ENCODE measurements at regions not wholly inside any gene's neighbourhood (a gene's known extent, or its start where the extent isn't known, plus 50 kb on each side); places are given as distances from the start of the nearest gene placed in this dataset.
"Not testable (repeated sequence)": the region's sequence is repeated elsewhere in the genome, so short reads cannot be mapped to it uniquely, and the experiment has no call there.

DNA sequence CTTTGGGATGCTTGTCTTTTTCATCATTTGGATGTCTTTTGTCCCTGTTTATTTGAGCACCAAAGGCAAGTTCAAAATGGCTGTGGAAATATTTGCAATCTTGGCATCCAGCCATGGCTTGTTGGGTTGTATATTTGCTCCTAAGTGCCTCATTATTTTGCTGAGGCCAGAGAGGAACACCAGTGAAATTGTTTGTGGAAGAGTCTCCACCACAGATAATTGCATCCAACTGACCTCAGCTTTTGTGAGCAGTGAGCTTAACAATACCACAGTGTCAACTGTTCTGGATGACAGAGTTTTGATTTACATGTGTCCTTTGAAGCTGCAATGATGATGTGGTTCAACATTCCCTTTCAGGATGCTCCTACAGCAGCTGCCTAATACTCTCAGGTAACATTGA is 83.0 kb upstream of the KCNAB1 start:
- DNase-seq, result no peak
- H3K9me3 Mint-ChIP-seq, result no peaks in the 10 kb centered on the region
- H3K36me3 Mint-ChIP-seq (ENCODE audit: low read depth), result no peaks in the 10 kb centered on the region
- no peak overlapping the region for H3K27ac Mint-ChIP-seq
- H3K4me1 Mint-ChIP-seq (ENCODE audit: low read depth), result no peaks in the 10 kb centered on the region
- no peaks in the 10 kb centered on the region for H3K27me3 Mint-ChIP-seq
- H3K4me3 Mint-ChIP-seq, result no peak overlapping the region

DNA sequence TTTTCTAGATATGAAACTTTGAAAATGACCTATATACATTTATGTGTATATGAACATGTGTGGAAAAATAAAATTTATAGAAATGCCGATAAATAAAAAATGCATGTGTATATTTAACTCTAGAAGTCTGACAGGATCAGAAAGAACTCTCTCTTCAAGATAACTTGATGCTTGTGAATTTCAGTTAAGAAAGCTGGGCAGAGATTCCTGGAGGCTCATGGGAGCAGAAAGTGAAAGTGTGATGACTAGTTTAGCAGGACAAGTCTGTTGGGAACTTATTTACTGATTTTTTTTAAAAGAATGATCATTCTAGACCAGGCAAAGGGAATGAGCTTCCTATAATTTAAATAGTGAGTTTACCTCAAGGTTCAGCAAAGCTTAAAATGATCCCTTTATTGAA is 81.5 kb upstream of the KCNAB1 start:
- Mint-ChIP-seq H3K4me3 (no peak overlapping the region), H3K27me3 (peaks cover 4% of the 10 kb centered on the region), H3K4me1 (ENCODE audit: low read depth) (no peaks in the 10 kb centered on the region), H3K9me3 (no peaks in the 10 kb centered on the region), H3K27ac (no peak overlapping the region), H3K36me3 (ENCODE audit: low read depth) (no peaks in the 10 kb centered on the region)
- no peak for DNase-seq

GRCh38 chr3:156040041-156040440 is 80.3 kb upstream of the KCNAB1 start:
- H3K27ac Mint-ChIP-seq, result no peak overlapping the region
- no peaks in the 10 kb centered on the region for H3K9me3 Mint-ChIP-seq
- H3K36me3 Mint-ChIP-seq (ENCODE audit: low read depth), result no peaks in the 10 kb centered on the region
- H3K4me3 Mint-ChIP-seq, result no peak overlapping the region
- no peak for DNase-seq
- H3K27me3 Mint-ChIP-seq, result peaks cover 8% of the 10 kb centered on the region
- no peaks in the 10 kb centered on the region for H3K4me1 Mint-ChIP-seq (ENCODE audit: low read depth)

- H3K27ac Mint-ChIP-seq; DNase-seq; H3K4me1 Mint-ChIP-seq (ENCODE audit: low read depth); H3K36me3 Mint-ChIP-seq (ENCODE audit: low read depth); H3K4me3 Mint-ChIP-seq; H3K27me3 Mint-ChIP-seq; H3K9me3 Mint-ChIP-seq: not testable (repeated sequence)
These were observed 79.0 kb upstream of the KCNAB1 start for GRCh38 chr3:156041216-156041841.

DNA sequence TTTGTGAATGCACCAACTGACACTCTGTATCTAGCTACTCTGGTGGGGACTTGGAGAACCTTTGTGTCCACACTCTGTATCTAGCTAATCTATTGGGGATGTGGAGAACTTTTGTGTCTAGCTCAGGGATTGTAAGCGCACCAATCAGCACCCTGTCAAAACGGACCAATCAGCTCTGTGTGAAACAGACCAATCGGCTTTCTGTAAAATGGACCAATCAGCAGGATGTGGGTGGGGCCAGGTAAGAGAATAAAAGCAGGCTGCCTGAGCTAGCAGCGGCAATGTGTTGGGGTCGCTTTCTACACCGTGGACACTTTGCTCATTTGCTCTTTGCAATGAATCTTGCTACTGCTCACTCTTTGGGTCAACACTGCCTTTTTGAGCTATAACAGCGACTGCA is 78.5 kb upstream of the KCNAB1 start:
- H3K36me3 Mint-ChIP-seq (ENCODE audit: low read depth); H3K27me3 Mint-ChIP-seq; H3K9me3 Mint-ChIP-seq; DNase-seq; H3K4me3 Mint-ChIP-seq; H3K4me1 Mint-ChIP-seq (ENCODE audit: low read depth); H3K27ac Mint-ChIP-seq: not testable (repeated sequence)

GRCh38 chr3:156043832-156044633 is 76.3 kb upstream of the KCNAB1 start:
- peaks cover 16% of the 10 kb centered on the region for H3K27me3 Mint-ChIP-seq
- not testable (repeated sequence) for H3K36me3 Mint-ChIP-seq (ENCODE audit: low read depth); H3K4me3 Mint-ChIP-seq; H3K27ac Mint-ChIP-seq; H3K9me3 Mint-ChIP-seq; H3K4me1 Mint-ChIP-seq (ENCODE audit: low read depth)
- DNase-seq, result peak; percentile 72

GRCh38 chr3:156044634-156044975 is 75.8 kb upstream of the KCNAB1 start:
- DNase-seq, result no peak
- H3K36me3 Mint-ChIP-seq (ENCODE audit: low read depth), result no peaks in the 10 kb centered on the region
- H3K4me1 Mint-ChIP-seq (ENCODE audit: low read depth), result no peaks in the 10 kb centered on the region
- H3K27ac Mint-ChIP-seq, result no peak overlapping the region
- no peak overlapping the region for H3K4me3 Mint-ChIP-seq
- H3K9me3 Mint-ChIP-seq, result no peaks in the 10 kb centered on the region
- peaks cover 20% of the 10 kb centered on the region for H3K27me3 Mint-ChIP-seq

DNA sequence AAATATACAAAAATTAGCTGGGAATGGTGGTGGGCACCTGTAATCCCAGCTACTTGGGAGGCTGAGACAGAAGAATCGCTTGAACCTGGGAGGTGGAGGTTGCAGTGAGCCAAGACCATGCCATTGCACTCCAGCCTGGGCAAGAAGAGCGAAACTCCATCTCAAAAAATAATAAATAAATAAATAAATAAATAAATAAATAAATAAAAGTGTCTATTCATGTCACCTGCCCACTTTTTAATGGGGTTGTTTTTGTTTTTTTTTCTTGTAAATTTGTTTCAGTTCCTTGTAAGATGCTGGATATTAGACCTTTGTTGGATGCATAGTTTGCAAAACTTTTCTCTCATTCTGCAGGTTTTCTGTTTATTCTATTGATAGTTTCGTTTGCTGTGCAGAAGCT is 71.9 kb upstream of the KCNAB1 start:
- peaks cover 38% of the 10 kb centered on the region for H3K27me3 Mint-ChIP-seq
- not testable (repeated sequence) for H3K9me3 Mint-ChIP-seq; H3K27ac Mint-ChIP-seq; H3K36me3 Mint-ChIP-seq (ENCODE audit: low read depth); DNase-seq; H3K4me1 Mint-ChIP-seq (ENCODE audit: low read depth); H3K4me3 Mint-ChIP-seq

- peaks cover 36% of the 10 kb centered on the region for H3K27me3 Mint-ChIP-seq
- DNase-seq, result no peak
- H3K36me3 Mint-ChIP-seq (ENCODE audit: low read depth), result no peaks in the 10 kb centered on the region
- no peak overlapping the region for H3K27ac Mint-ChIP-seq
- no peaks in the 10 kb centered on the region for H3K9me3 Mint-ChIP-seq
- peaks cover 2% of the 10 kb centered on the region for H3K4me1 Mint-ChIP-seq (ENCODE audit: low read depth)
- H3K4me3 Mint-ChIP-seq, result no peak overlapping the region
These were observed 69.5 kb upstream of the KCNAB1 start for GRCh38 chr3:156050918-156051317.

DNA sequence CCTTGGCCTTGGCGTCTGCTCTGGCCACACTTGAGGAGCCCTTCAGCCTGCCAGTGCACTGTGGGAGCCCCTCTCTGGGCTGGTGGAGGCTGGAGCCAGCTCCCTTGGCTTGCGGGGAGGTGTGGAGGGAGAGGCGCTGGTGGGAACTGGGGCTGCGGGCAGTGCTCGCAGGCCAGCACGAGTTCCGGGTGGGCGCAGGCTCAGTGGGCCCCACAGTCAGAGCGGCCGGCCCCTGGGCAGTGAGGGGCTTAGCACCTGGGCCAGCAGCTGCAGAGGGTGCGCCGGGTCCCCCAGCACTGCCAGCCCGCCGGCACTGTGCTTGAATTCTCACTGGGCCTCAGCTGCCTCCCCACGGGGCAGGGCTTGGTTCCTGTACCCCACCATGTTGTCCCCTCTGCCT is 68.7 kb upstream of the KCNAB1 start:
- Mint-ChIP-seq H3K27me3 (peaks cover 40% of the 10 kb centered on the region), H3K4me3 (no peak overlapping the region), H3K27ac (no peak overlapping the region), H3K36me3 (ENCODE audit: low read depth) (no peaks in the 10 kb centered on the region), H3K9me3 (no peaks in the 10 kb centered on the region), H3K4me1 (ENCODE audit: low read depth) (peaks cover 2% of the 10 kb centered on the region)
- DNase-seq, result no peak

- Mint-ChIP-seq H3K4me1 (ENCODE audit: low read depth) (peaks cover 2% of the 10 kb centered on the region), H3K27ac (no peak overlapping the region)
These were observed 68.3 kb upstream of the KCNAB1 start for GRCh38 chr3:156052115-156052514.

GRCh38 chr3:156059950-156060501 is 60.4 kb upstream of the KCNAB1 start:
- no peaks in the 10 kb centered on the region for H3K4me1 Mint-ChIP-seq (ENCODE audit: low read depth)

More at GRCh38 chr3:156052115-156052514, 68.3 kb upstream of the KCNAB1 start:
- H3K4me3 Mint-ChIP-seq, result no peak overlapping the region
- DNase-seq, result no peak
- H3K36me3 Mint-ChIP-seq (ENCODE audit: low read depth), result no peaks in the 10 kb centered on the region
- no peaks in the 10 kb centered on the region for H3K9me3 Mint-ChIP-seq
- H3K27me3 Mint-ChIP-seq, result peaks cover 40% of the 10 kb centered on the region

DNA sequence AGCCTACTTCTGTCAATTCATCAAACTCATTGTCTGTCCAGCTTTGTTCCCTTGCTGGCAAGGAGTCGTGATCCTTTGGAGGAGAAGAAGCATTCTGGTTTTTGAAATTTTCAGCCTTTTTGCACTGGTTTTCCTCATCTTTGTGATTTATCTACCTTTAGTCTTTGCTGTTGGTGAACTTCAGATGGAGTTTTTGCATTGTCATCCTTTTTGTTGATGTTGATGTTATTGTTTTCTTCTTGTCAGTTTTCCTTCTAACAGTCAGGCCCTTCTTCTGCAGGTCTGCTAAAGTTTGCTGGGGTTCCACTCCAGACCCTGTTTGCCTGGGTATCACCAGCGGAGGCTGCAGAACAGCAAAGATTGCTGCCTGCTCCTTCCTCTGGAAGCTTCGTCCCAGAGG is 52.2 kb upstream of the KCNAB1 start:
- peaks cover 36% of the 10 kb centered on the region for H3K27me3 Mint-ChIP-seq
- H3K9me3 Mint-ChIP-seq; H3K27ac Mint-ChIP-seq; H3K4me3 Mint-ChIP-seq; H3K4me1 Mint-ChIP-seq (ENCODE audit: low read depth); DNase-seq; H3K36me3 Mint-ChIP-seq (ENCODE audit: low read depth): not testable (repeated sequence)

More at GRCh38 chr3:156059950-156060501, 60.4 kb upstream of the KCNAB1 start:
- no peaks in the 10 kb centered on the region for H3K36me3 Mint-ChIP-seq (ENCODE audit: low read depth)
- H3K9me3 Mint-ChIP-seq, result no peaks in the 10 kb centered on the region
- peaks cover 22% of the 10 kb centered on the region for H3K27me3 Mint-ChIP-seq
- no peak overlapping the region for H3K4me3 Mint-ChIP-seq
- DNase-seq, result no peak
- H3K27ac Mint-ChIP-seq, result no peak overlapping the region

DNA sequence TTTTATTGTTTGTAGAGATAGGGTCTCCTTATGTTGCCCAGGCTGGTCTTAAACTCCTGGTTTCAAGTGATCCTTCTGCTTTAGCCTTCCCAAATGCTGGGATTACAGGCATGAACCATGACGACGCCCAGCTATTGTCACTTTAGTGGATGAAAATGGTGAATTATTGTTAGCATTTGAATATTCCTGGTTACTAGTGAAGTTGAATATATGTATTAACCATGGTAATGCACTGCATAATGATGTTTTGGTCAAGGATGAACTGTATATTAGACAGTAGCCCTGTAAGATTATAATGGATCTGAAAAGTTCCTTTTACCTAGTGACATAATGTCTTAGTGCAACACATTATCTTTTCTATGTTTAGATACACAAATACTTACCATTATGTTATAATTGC is 50.4 kb upstream of the KCNAB1 start:
- Mint-ChIP-seq H3K4me1 (ENCODE audit: low read depth) (no peaks in the 10 kb centered on the region), H3K9me3 (no peaks in the 10 kb centered on the region), H3K27me3 (peaks cover 33% of the 10 kb centered on the region), H3K27ac (no peak overlapping the region), H3K4me3 (no peak overlapping the region), H3K36me3 (ENCODE audit: low read depth) (no peaks in the 10 kb centered on the region)
- DNase-seq, result no peak

Measured in activated T-cell treated with anti-CD3 and anti-CD28 coated beads, Interleukin-2, amount 50 U/mL, for 24 hours (primary cell).